Tibial nerve (tissue), 4 donors: ENCODE measurements at regions not wholly inside any gene's neighbourhood (a gene's known extent, or its start where the extent isn't known, plus 50 kb on each side); places are given as distances from the start of the nearest gene placed in this dataset.

Experiments used
- DNase-seq, 2 donors: peaks; one replicate each; pipeline ENCODE4 v3.0.0-alpha.2; 2019; ENCODE audit warnings: low spot score in 2 of 2
- H3K27ac ChIP-seq, 4 donors: fragments of 200-600 bp; sonication (generic) in 3 of 4; one replicate each; pipeline ENCODE4 v1.5.1; 2017 to 2019; ENCODE audit warnings: mild to moderate bottlenecking in 1 of 4
- H3K27me3 ChIP-seq, 2 donors: fragments of 200-600 bp; sonication (generic) in 1 of 2; one replicate each; pipeline versions ENCODE4 v1.5.1 to v1.6.0; 2017 to 2019
- H3K36me3 ChIP-seq, 3 donors: fragments of 200-600 bp; sonication (generic); one replicate each; pipeline ENCODE4 v1.5.1; 2018 to 2019
- H3K4me1 ChIP-seq, 4 donors: fragments of 200-600 bp; sonication (generic) in 3 of 4; one replicate each; pipeline ENCODE4 v1.5.1; 2017 to 2019
- H3K4me3 ChIP-seq, 4 donors: fragments of 200-600 bp; sonication (generic) in 3 of 4; one replicate each; pipeline ENCODE4 v1.5.1; 2017 to 2019; ENCODE audit warnings: mild to moderate bottlenecking in 1 of 4, moderate library complexity in 1 of 4
- H3K9me3 ChIP-seq, 4 donors: fragments of 200-600 bp; sonication (generic) in 3 of 4; one replicate each; pipeline ENCODE4 v1.5.1; 2017 to 2019
- CTCF ChIP-seq, 5 experiments: fragments of 200-600 bp in 3 of 5; fragments of 450-650 bp in 2 of 5; sonication (generic) in 3 of 5; IDR thresholded peaks; one replicate each; pipeline ENCODE4 v1.5.1; 2016 to 2019; ENCODE audit warnings: antibody characterized with exemption in 5 of 5, mild to moderate bottlenecking in 3 of 5, moderate library complexity in 2 of 5
- EP300 ChIP-seq, 2 donors: sonication (generic); formaldehyde crosslinking; IDR thresholded peaks; one replicate each; pipeline ENCODE4 v1.6.1; 2017; ENCODE audit warnings: antibody characterized with exemption in 2 of 2, mild to moderate bottlenecking in 1 of 2
- POLR2A ChIP-seq, 2 donors: fragments of 450-650 bp; IDR thresholded peaks; one replicate each; pipeline ENCODE4 v1.6.1; 2017; ENCODE audit warnings: antibody characterized with exemption in 2 of 2, mild to moderate bottlenecking in 2 of 2, moderate library complexity in 2 of 2
- WGBS, 2 donors: methylation state at CpG; one replicate each; pipeline ENCODE4 v1.1.5; 2018; 5-methylcytosine and 5-hydroxymethylcytosine counted together

- DNase-seq, result no peak
- no peak for TF ChIP-seq EP300 (IDR thresholded peaks at IDR 0.05)
- no peak for TF ChIP-seq POLR2A (IDR thresholded peaks at IDR 0.05)
- no peak for TF ChIP-seq CTCF (IDR thresholded peaks at IDR 0.05)
- no peaks in the 10 kb centered on the region for H3K27me3 ChIP-seq
- H3K4me3 ChIP-seq, result no peak overlapping the region
- peaks cover 0 to 24% (median 0%) of the 10 kb centered on the region in 4 donors for H3K9me3 ChIP-seq
- H3K27ac ChIP-seq, result no peak overlapping the region
- H3K4me1 ChIP-seq, result no peaks in the 10 kb centered on the region
- no peaks in the 10 kb centered on the region for H3K36me3 ChIP-seq
These were observed 498.7 kb downstream of the TENT5A start for GRCh38 chr6:81253821-81254220.

GRCh38 chr6:81252231-81252630 lies 500.2 kb downstream of the TENT5A start:
- H3K36me3 ChIP-seq, result no peaks in the 10 kb centered on the region
- 66 to 71% methylated on average over 4 of the region's 4 CpGs for WGBS, 2 donors
- no peak for TF ChIP-seq POLR2A (IDR thresholded peaks at IDR 0.05)
- no peak for TF ChIP-seq CTCF (IDR thresholded peaks at IDR 0.05)
- no peak for TF ChIP-seq EP300 (IDR thresholded peaks at IDR 0.05)
- H3K4me3 ChIP-seq, result no peak overlapping the region
- H3K27me3 ChIP-seq, result no peaks in the 10 kb centered on the region
- DNase-seq, result no peak
- no peak overlapping the region for H3K27ac ChIP-seq
- peaks cover 0 to 14% (median 3%) of the 10 kb centered on the region in 4 donors for H3K9me3 ChIP-seq
- no peaks in the 10 kb centered on the region for H3K4me1 ChIP-seq

- H3K4me1 ChIP-seq, result no peaks in the 10 kb centered on the region
- no peaks in the 10 kb centered on the region for H3K36me3 ChIP-seq
- TF ChIP-seq CTCF (IDR thresholded peaks at IDR 0.05), result no peak
- TF ChIP-seq POLR2A (IDR thresholded peaks at IDR 0.05), result no peak
- no peak for TF ChIP-seq EP300 (IDR thresholded peaks at IDR 0.05)
- no peak for DNase-seq
- no peak overlapping the region for H3K4me3 ChIP-seq
- 74 to 84% methylated on average over 2 of the region's 2 CpGs for WGBS, 2 donors
- no peaks in the 10 kb centered on the region for H3K27me3 ChIP-seq
- peaks cover 0 to 14% (median 3%) of the 10 kb centered on the region in 4 donors for H3K9me3 ChIP-seq
- no peak overlapping the region for H3K27ac ChIP-seq
These were observed 506.3 kb downstream of the TENT5A start for GRCh38 chr6:81246200-81246599.

- H3K27me3 ChIP-seq, result no peaks in the 10 kb centered on the region
- 49 to 53% methylated on average over 1 of the region's 1 CpG for WGBS, 2 donors
- no peaks in the 10 kb centered on the region for H3K4me1 ChIP-seq
- peaks cover 0 to 14% (median 0%) of the 10 kb centered on the region in 4 donors for H3K9me3 ChIP-seq
- no peak overlapping the region for H3K27ac ChIP-seq
- TF ChIP-seq POLR2A (IDR thresholded peaks at IDR 0.05), result no peak
- H3K36me3 ChIP-seq, result no peaks in the 10 kb centered on the region
- DNase-seq, result no peak
- no peak overlapping the region for H3K4me3 ChIP-seq
These were observed 509.9 kb downstream of the TENT5A start for GRCh38 chr6:81242624-81243023.

GRCh38 chr6:81241126-81242041 lies 511.1 kb downstream of the TENT5A start:
- WGBS, 2 donors, result 45 to 47% methylated on average over 5 of the region's 5 CpGs
- no peak for DNase-seq
- no peaks in the 10 kb centered on the region for H3K4me1 ChIP-seq

More at GRCh38 chr6:81241126-81242041, 511.1 kb downstream of the TENT5A start:
- no peak overlapping the region for H3K4me3 ChIP-seq
- no peak overlapping the region for H3K27ac ChIP-seq
- peaks cover 0 to 8% (median 0%) of the 10 kb centered on the region in 4 donors for H3K9me3 ChIP-seq
- H3K36me3 ChIP-seq, result no peaks in the 10 kb centered on the region
- TF ChIP-seq CTCF (IDR thresholded peaks at IDR 0.05) (peak in 2 of 5 experiments; percentile 14 to 17), EP300 (IDR thresholded peaks at IDR 0.05) (no peak), POLR2A (IDR thresholded peaks at IDR 0.05) (no peak)
- H3K27me3 ChIP-seq, result no peaks in the 10 kb centered on the region
